ENCODE measurements at regions not wholly inside any gene's neighbourhood (a gene's known extent, or its start where the extent isn't known, plus 50 kb on each side); places are given as distances from the start of the nearest gene placed in this dataset.

- TF ChIP-seq CTCF (IDR thresholded peaks at IDR 0.05 in 4 of 5, conservative IDR thresholded peaks at IDR 0.05 in 1 of 5): no peak
- TF ChIP-seq POLR2A (IDR thresholded peaks at IDR 0.05): no peak
Measured at GRCh38 chr4:19835429-19835828, 416.3 kb upstream of the SLIT2 start.

Measured in gastrocnemius medialis (tissue), 4 donors.